ENCODE measurements at regions not wholly inside any gene's neighbourhood (a gene's known extent, or its start where the extent isn't known, plus 50 kb on each side); places are given as distances from the start of the nearest gene placed in this dataset.

DNA sequence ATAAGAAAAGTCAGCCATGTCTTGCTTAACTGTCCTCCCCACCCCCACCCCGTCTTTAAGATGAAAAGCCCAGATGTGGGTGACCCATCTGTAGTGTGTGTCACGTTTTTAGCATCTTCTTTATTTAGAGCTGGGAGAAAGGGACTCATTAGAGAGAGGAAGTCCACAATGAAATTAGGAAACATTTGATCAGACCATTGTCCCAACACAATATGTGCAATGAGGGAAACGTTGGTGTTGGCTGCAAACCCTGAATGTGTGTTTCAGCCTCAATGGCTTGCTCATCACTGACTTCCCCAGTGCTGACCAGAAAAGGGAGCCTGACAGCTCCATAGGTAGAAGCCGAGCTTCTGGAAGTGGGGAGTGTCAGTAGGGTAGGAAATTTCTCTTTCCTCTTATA is 475.7 kb downstream of the CD83 start:
- no peaks in the 10 kb centered on the region for H3K36me3 ChIP-seq (ENCODE audit: insufficient read depth)
- H3K4me2 ChIP-seq, result no peak overlapping the region
- H3K27me3 ChIP-seq (ENCODE audit: insufficient read depth), result no peaks in the 10 kb centered on the region
- H3K4me3 ChIP-seq, result no peak overlapping the region
- H3K36me3 Mint-ChIP-seq (ENCODE audit: low read depth), result no peaks in the 10 kb centered on the region
- ATAC-seq (no peak), DNase-seq (ENCODE audit: low spot score) (no peak)
- H2AFZ ChIP-seq, result no peak overlapping the region
- H3K9me2 ChIP-seq (ENCODE audit: insufficient read depth), result peaks cover 17% of the 10 kb centered on the region
- no peaks in the 10 kb centered on the region for H3F3A ChIP-seq (replicated peaks; ENCODE audit: low read depth)
- peaks cover 22% of the 10 kb centered on the region for H3K4me1 Mint-ChIP-seq
- H3K27ac ChIP-seq (ENCODE audit: low read depth), result no peak overlapping the region
- peaks cover 8% of the 10 kb centered on the region for H3K27me3 Mint-ChIP-seq (ENCODE audit: insufficient read depth, low read depth, poor library complexity)
- TF ChIP-seq CREB1 (CRISPR knock-in tag; IDR thresholded peaks at IDR 0.05; ENCODE audit: low read depth), result no peak
- TF ChIP-seq, protein P1, sequence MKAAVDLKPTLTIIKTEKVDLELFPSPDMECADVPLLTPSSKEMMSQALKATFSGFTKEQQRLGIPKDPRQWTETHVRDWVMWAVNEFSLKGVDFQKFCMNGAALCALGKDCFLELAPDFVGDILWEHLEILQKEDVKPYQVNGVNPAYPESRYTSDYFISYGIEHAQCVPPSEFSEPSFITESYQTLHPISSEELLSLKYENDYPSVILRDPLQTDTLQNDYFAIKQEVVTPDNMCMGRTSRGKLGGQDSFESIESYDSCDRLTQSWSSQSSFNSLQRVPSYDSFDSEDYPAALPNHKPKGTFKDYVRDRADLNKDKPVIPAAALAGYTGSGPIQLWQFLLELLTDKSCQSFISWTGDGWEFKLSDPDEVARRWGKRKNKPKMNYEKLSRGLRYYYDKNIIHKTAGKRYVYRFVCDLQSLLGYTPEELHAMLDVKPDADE (IDR thresholded peaks at IDR 0.05), result no peak
- no peak for TF ChIP-seq JUNB (IDR thresholded peaks at IDR 0.05; ENCODE audit: unreplicated experiment)
- TF ChIP-seq NANOG (IDR thresholded peaks at IDR 0.05; ENCODE audit: borderline replicate concordance), result no peak
- TF ChIP-seq EZH2 (IDR thresholded peaks at IDR 0.05; ENCODE audit: low read depth, unreplicated experiment), result no peak
- TF ChIP-seq POLR2AphosphoS5 (IDR thresholded peaks at IDR 0.05; ENCODE audit: low read depth), result no peak
- TF ChIP-seq EZH2phosphoT487 (IDR thresholded peaks at IDR 0.05; ENCODE audit: unreplicated experiment), result no peak
- TF ChIP-seq STAT1 (IDR thresholded peaks at IDR 0.05; ENCODE audit: unreplicated experiment), result no peak
- TF ChIP-seq ZNF331 (CRISPR knock-in tag; IDR thresholded peaks at IDR 0.05; ENCODE audit: low read depth), result no peak
- TF ChIP-seq, protein P2, sequence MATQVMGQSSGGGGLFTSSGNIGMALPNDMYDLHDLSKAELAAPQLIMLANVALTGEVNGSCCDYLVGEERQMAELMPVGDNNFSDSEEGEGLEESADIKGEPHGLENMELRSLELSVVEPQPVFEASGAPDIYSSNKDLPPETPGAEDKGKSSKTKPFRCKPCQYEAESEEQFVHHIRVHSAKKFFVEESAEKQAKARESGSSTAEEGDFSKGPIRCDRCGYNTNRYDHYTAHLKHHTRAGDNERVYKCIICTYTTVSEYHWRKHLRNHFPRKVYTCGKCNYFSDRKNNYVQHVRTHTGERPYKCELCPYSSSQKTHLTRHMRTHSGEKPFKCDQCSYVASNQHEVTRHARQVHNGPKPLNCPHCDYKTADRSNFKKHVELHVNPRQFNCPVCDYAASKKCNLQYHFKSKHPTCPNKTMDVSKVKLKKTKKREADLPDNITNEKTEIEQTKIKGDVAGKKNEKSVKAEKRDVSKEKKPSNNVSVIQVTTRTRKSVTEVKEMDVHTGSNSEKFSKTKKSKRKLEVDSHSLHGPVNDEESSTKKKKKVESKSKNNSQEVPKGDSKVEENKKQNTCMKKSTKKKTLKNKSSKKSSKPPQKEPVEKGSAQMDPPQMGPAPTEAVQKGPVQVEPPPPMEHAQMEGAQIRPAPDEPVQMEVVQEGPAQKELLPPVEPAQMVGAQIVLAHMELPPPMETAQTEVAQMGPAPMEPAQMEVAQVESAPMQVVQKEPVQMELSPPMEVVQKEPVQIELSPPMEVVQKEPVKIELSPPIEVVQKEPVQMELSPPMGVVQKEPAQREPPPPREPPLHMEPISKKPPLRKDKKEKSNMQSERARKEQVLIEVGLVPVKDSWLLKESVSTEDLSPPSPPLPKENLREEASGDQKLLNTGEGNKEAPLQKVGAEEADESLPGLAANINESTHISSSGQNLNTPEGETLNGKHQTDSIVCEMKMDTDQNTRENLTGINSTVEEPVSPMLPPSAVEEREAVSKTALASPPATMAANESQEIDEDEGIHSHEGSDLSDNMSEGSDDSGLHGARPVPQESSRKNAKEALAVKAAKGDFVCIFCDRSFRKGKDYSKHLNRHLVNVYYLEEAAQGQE (IDR thresholded peaks at IDR 0.05; ENCODE audit: unreplicated experiment), result no peak
- TF ChIP-seq, protein P3, sequence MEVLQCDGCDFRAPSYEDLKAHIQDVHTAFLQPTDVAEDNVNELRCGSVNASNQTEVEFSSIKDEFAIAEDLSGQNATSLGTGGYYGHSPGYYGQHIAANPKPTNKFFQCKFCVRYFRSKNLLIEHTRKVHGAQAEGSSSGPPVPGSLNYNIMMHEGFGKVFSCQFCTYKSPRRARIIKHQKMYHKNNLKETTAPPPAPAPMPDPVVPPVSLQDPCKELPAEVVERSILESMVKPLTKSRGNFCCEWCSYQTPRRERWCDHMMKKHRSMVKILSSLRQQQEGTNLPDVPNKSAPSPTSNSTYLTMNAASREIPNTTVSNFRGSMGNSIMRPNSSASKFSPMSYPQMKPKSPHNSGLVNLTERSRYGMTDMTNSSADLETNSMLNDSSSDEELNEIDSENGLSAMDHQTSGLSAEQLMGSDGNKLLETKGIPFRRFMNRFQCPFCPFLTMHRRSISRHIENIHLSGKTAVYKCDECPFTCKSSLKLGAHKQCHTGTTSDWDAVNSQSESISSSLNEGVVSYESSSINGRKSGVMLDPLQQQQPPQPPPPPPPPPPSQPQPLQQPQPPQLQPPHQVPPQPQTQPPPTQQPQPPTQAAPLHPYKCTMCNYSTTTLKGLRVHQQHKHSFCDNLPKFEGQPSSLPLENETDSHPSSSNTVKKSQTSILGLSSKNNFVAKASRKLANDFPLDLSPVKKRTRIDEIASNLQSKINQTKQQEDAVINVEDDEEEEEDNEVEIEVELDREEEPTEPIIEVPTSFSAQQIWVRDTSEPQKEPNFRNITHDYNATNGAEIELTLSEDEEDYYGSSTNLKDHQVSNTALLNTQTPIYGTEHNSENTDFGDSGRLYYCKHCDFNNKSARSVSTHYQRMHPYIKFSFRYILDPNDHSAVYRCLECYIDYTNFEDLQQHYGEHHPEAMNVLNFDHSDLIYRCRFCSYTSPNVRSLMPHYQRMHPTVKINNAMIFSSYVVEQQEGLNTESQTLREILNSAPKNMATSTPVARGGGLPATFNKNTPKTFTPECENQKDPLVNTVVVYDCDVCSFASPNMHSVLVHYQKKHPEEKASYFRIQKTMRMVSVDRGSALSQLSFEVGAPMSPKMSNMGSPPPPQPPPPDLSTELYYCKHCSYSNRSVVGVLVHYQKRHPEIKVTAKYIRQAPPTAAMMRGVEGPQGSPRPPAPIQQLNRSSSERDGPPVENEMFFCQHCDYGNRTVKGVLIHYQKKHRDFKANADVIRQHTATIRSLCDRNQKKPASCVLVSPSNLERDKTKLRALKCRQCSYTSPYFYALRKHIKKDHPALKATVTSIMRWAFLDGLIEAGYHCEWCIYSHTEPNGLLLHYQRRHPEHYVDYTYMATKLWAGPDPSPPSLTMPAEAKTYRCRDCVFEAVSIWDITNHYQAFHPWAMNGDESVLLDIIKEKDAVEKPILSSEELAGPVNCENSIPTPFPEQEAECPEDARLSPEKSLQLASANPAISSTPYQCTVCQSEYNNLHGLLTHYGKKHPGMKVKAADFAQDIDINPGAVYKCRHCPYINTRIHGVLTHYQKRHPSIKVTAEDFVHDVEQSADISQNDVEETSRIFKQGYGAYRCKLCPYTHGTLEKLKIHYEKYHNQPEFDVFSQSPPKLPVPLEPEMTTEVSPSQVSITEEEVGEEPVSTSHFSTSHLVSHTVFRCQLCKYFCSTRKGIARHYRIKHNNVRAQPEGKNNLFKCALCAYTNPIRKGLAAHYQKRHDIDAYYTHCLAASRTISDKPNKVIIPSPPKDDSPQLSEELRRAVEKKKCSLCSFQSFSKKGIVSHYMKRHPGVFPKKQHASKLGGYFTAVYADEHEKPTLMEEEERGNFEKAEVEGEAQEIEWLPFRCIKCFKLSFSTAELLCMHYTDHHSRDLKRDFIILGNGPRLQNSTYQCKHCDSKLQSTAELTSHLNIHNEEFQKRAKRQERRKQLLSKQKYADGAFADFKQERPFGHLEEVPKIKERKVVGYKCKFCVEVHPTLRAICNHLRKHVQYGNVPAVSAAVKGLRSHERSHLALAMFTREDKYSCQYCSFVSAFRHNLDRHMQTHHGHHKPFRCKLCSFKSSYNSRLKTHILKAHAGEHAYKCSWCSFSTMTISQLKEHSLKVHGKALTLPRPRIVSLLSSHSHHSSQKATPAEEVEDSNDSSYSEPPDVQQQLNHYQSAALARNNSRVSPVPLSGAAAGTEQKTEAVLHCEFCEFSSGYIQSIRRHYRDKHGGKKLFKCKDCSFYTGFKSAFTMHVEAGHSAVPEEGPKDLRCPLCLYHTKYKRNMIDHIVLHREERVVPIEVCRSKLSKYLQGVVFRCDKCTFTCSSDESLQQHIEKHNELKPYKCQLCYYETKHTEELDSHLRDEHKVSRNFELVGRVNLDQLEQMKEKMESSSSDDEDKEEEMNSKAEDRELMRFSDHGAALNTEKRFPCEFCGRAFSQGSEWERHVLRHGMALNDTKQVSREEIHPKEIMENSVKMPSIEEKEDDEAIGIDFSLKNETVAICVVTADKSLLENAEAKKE (CRISPR knock-in tag; IDR thresholded peaks at IDR 0.05), result no peak
- TF ChIP-seq, protein P4, sequence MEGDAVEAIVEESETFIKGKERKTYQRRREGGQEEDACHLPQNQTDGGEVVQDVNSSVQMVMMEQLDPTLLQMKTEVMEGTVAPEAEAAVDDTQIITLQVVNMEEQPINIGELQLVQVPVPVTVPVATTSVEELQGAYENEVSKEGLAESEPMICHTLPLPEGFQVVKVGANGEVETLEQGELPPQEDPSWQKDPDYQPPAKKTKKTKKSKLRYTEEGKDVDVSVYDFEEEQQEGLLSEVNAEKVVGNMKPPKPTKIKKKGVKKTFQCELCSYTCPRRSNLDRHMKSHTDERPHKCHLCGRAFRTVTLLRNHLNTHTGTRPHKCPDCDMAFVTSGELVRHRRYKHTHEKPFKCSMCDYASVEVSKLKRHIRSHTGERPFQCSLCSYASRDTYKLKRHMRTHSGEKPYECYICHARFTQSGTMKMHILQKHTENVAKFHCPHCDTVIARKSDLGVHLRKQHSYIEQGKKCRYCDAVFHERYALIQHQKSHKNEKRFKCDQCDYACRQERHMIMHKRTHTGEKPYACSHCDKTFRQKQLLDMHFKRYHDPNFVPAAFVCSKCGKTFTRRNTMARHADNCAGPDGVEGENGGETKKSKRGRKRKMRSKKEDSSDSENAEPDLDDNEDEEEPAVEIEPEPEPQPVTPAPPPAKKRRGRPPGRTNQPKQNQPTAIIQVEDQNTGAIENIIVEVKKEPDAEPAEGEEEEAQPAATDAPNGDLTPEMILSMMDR (conservative IDR thresholded peaks at IDR 0.05; ENCODE audit: low read depth in 2 of 2), result no peak
- no peak for TF ChIP-seq ZNF114 (CRISPR knock-in tag; IDR thresholded peaks at IDR 0.05)
- peaks cover 23% of the 10 kb centered on the region for H3K4me1 ChIP-seq (ENCODE audit: insufficient read depth)
- no peak overlapping the region for H3K4me3 Mint-ChIP-seq
- H3K27ac Mint-ChIP-seq, result no peak overlapping the region
- H3K79me2 ChIP-seq (replicated peaks; ENCODE audit: insufficient read depth), result no peaks in the 10 kb centered on the region
- H3K9me3 Mint-ChIP-seq, result no peaks in the 10 kb centered on the region
- no peaks in the 10 kb centered on the region for H4K20me1 ChIP-seq (replicated peaks; ENCODE audit: insufficient read depth)
